Left lung (tissue), 4 donors: ENCODE measurements at regions not wholly inside any gene's neighbourhood (a gene's known extent, or its start where the extent isn't known, plus 50 kb on each side); places are given as distances from the start of the nearest gene placed in this dataset.

Experiments used
- ATAC-seq: fragments of 200-7000 bp; cut with Tn5 transposase; one replicate; pipeline ENCODE4 v1.9.1; 2020; ENCODE audit warnings: moderate library complexity
- DNase-seq, 4 donors: peaks; one replicate each; pipeline ENCODE4 v3.0.0-alpha.2; 2013 to 2020
- H3K27ac ChIP-seq, 2 donors: fragments of 200-600 bp; sonication (generic) in 1 of 2; one replicate each; pipeline versions ENCODE4 v1.5.0 to v1.8.0; 2020 to 2021
- H3K27me3 ChIP-seq, 2 donors: fragments of 200-600 bp; sonication (generic) in 1 of 2; one replicate each; pipeline versions ENCODE4 v1.5.0 to v1.8.0; 2020 to 2021
- H3K36me3 ChIP-seq, 2 donors: fragments of 200-600 bp; sonication (generic) in 1 of 2; one replicate each; pipeline versions ENCODE4 v1.5.0 to v1.8.0; 2020 to 2021
- H3K4me1 ChIP-seq, 2 donors: fragments of 200-600 bp; one replicate each; pipeline ENCODE4 v1.8.0; 2021
- H3K4me3 ChIP-seq, 2 donors: fragments of 200-600 bp; sonication (generic) in 1 of 2; one replicate each; pipeline versions ENCODE4 v1.5.0 to v1.8.0; 2020 to 2021; ENCODE audit warnings: mild to moderate bottlenecking in 1 of 2
- H3K9me3 ChIP-seq, 2 donors: fragments of 200-600 bp; sonication (generic) in 1 of 2; one replicate each; pipeline versions ENCODE4 v1.5.0 to v1.8.0; 2020 to 2021
- intact Hi-C, 2 donors: fragments of 100-400 bp; cut with DNase I; formaldehyde crosslinking; loops; one replicate each; pipeline versions ENCODE4 v1.11.2 to v1.14.2; 2022
- TF ChIP-seq, protein P1 (sequence below), 2 donors: fragments of 200-600 bp; sonication (generic) in 1 of 2; IDR thresholded peaks; one replicate each; pipeline versions ENCODE4 v1.5.0 to v1.8.0; 2021; ENCODE audit warnings: antibody characterized with exemption in 2 of 2
- donor health status: DM: no; HTN: yes; CAD: no.
- donor health status: DM: no; HTN: no; CAD: no.

DNA sequence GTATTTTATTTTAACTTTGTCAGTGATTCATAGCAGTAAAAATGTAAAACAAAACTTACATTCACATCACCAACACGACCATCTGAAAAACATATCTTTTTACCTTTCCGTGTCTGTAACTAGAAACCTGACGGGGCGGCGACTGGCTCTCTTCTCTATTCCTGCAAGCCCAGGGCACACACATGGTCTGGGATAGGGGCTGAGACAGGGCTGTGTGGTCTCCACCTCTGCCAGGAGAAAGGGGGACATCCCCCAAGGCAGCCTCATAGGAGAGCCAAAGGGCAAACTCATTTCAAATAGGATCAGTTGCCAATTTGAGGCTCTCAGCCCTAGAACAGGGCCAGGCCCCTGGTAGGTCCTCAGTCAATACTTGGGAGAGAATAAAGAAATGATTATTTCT lies 359.4 kb downstream of the TCERG1L start:
- TF ChIP-seq, protein P1, sequence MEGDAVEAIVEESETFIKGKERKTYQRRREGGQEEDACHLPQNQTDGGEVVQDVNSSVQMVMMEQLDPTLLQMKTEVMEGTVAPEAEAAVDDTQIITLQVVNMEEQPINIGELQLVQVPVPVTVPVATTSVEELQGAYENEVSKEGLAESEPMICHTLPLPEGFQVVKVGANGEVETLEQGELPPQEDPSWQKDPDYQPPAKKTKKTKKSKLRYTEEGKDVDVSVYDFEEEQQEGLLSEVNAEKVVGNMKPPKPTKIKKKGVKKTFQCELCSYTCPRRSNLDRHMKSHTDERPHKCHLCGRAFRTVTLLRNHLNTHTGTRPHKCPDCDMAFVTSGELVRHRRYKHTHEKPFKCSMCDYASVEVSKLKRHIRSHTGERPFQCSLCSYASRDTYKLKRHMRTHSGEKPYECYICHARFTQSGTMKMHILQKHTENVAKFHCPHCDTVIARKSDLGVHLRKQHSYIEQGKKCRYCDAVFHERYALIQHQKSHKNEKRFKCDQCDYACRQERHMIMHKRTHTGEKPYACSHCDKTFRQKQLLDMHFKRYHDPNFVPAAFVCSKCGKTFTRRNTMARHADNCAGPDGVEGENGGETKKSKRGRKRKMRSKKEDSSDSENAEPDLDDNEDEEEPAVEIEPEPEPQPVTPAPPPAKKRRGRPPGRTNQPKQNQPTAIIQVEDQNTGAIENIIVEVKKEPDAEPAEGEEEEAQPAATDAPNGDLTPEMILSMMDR (IDR thresholded peaks at IDR 0.05), result no peak
- intact Hi-C loops, result no loop called here

GRCh38 chr10:130954326-130954905 lies 357.1 kb downstream of the TCERG1L start:
- Histone ChIP-seq H3K36me3 (no peaks in the 10 kb centered on the region), H3K27me3 (peaks cover 0 to 19% of the 10 kb centered on the region in 2 donors), H3K9me3 (no peaks in the 10 kb centered on the region), H3K4me1 (no peaks in the 10 kb centered on the region), H3K27ac (no peak overlapping the region), H3K4me3 (no peak overlapping the region)
- TF ChIP-seq, protein P1 (IDR thresholded peaks at IDR 0.05), result no peak
- intact Hi-C loops, result no loop called here
- ATAC-seq, result no peak
- DNase-seq, result no peak

More for the DNA sequence above, 359.4 kb downstream of the TCERG1L start:
- Histone ChIP-seq H3K27ac (no peak overlapping the region), H3K27me3 (peaks cover 0 to 24% of the 10 kb centered on the region in 2 donors), H3K4me3 (no peak overlapping the region), H3K9me3 (no peaks in the 10 kb centered on the region), H3K36me3 (no peaks in the 10 kb centered on the region), H3K4me1 (no peaks in the 10 kb centered on the region)
- ATAC-seq, result no peak
- DNase-seq, result no peak

- TF ChIP-seq, protein P1 (IDR thresholded peaks at IDR 0.05), result no peak
- Histone ChIP-seq H3K4me1 (no peaks in the 10 kb centered on the region), H3K36me3 (no peaks in the 10 kb centered on the region), H3K4me3 (no peak overlapping the region), H3K27me3 (peaks cover 0 to 8% of the 10 kb centered on the region in 2 donors), H3K9me3 (no peaks in the 10 kb centered on the region), H3K27ac (no peak overlapping the region)
- intact Hi-C loops, result no loop called here
- DNase-seq (no peak), ATAC-seq (no peak)
Measured at GRCh38 chr10:130956251-130956650, 355.3 kb downstream of the TCERG1L start.

DNA sequence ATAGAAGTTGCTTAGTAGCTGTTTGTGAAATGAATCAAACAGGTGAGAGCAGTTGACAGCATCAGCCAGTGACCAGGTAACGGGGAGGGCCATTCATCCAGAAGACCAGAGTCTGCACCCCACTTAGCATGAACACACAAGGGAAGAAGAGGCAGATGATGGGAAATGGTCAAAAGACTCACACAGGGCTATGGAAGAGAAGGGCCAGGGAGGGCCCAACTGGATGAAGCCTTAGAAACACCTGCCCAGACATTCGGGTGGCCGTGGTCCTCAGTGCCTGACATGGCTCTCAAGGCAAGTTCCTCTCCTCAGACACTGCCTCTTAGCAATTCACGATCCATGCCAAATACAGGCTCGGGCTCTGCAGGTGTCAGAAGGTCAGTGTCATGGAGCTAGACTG lies 354.1 kb downstream of the TCERG1L start:
- Histone ChIP-seq H3K4me1 (no peaks in the 10 kb centered on the region), H3K4me3 (no peak overlapping the region), H3K27me3 (peaks cover 0 to 8% of the 10 kb centered on the region in 2 donors), H3K36me3 (no peaks in the 10 kb centered on the region), H3K9me3 (no peaks in the 10 kb centered on the region), H3K27ac (no peak overlapping the region)
- intact Hi-C loops, result no loop called here
- DNase-seq (no peak), ATAC-seq (no peak)
- TF ChIP-seq, protein P1 (IDR thresholded peaks at IDR 0.05), result no peak

DNA sequence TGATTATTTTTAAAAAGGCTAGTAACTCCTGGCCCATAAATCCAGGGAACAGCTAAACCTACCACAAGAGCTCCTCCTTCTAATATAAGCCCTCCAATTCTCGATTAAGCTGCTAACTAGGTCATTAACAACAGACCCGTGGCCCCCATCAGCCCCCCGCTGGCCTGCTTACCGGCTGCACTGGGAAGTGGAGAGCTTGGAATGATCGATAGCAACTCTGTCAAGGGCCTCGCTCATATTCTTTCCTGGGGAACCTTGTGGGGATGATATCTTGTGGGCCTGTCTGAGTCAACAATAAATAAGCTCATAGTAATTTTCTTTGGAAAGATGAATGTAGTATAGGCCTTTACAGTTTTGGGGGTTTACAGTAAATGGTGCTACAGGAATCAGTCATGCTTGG lies 353.5 kb downstream of the TCERG1L start:
- no peak for DNase-seq
- Histone ChIP-seq H3K4me1 (no peaks in the 10 kb centered on the region), H3K4me3 (no peak overlapping the region), H3K27ac (no peak overlapping the region), H3K36me3 (no peaks in the 10 kb centered on the region), H3K27me3 (peaks cover 0 to 8% of the 10 kb centered on the region in 2 donors), H3K9me3 (no peaks in the 10 kb centered on the region)
- no peak for ATAC-seq
- intact Hi-C loops, result no loop called here
- TF ChIP-seq, protein P1 (IDR thresholded peaks at IDR 0.05), result no peak
